DMS153 treated with DMSO at 0.1 percent for 48 hours (cell line): ENCODE measurements at regions not wholly inside any gene's neighbourhood (a gene's known extent, or its start where the extent isn't known, plus 50 kb on each side); places are given as distances from the start of the nearest gene placed in this dataset.

Experiments used
- DNase-seq: peaks from one replicate; lab custom pipeline; 2025; ENCODE audit not compliant: unreplicated experiment; lab: John Stamatoyannopoulos, UW

- no peak for DNase-seq
Measured at GRCh38 chr4:115850799-115851509, 737.5 kb upstream of the NDST4 start.

- DNase-seq, result no peak
Measured at GRCh38 chr4:115844180-115844579, 730.8 kb upstream of the NDST4 start.

GRCh38 chr4:115841871-115842270, 728.5 kb upstream of the NDST4 start:
- no peak for DNase-seq

GRCh38 chr4:115834441-115834840, 721.0 kb upstream of the NDST4 start:
- DNase-seq, result no peak

GRCh38 chr4:115824630-115825029, 711.2 kb upstream of the NDST4 start:
- DNase-seq, result no peak

- DNase-seq, result no peak
Measured at GRCh38 chr4:115803825-115804224, 690.4 kb upstream of the NDST4 start.

- DNase-seq, result no peak
Measured at GRCh38 chr4:115790812-115791211, 677.4 kb upstream of the NDST4 start.

GRCh38 chr4:115781528-115782146, 668.2 kb upstream of the NDST4 start:
- DNase-seq, result no peak

GRCh38 chr4:115780835-115781234, 667.4 kb upstream of the NDST4 start:
- DNase-seq, result no peak

GRCh38 chr4:115780268-115780667, 666.8 kb upstream of the NDST4 start:
- DNase-seq, result no peak

GRCh38 chr4:115770046-115770543, 656.7 kb upstream of the NDST4 start:
- no peak for DNase-seq

- DNase-seq, result no peak
Measured at GRCh38 chr4:115769396-115769795, 656.0 kb upstream of the NDST4 start.

- no peak for DNase-seq
Measured at GRCh38 chr4:115763051-115763450, 649.6 kb upstream of the NDST4 start.

GRCh38 chr4:115759231-115759630, 645.8 kb upstream of the NDST4 start:
- DNase-seq, result no peak

GRCh38 chr4:115749404-115749803, 636.0 kb upstream of the NDST4 start:
- DNase-seq, result no peak

GRCh38 chr4:115740806-115741205, 627.4 kb upstream of the NDST4 start:
- DNase-seq, result no peak

GRCh38 chr4:115729739-115730266, 616.4 kb upstream of the NDST4 start:
- no peak for DNase-seq

GRCh38 chr4:115723621-115724020, 610.2 kb upstream of the NDST4 start:
- no peak for DNase-seq

- DNase-seq, result no peak
Measured at GRCh38 chr4:115720611-115721010, 607.2 kb upstream of the NDST4 start.

GRCh38 chr4:115711575-115711974, 598.2 kb upstream of the NDST4 start:
- no peak for DNase-seq

GRCh38 chr4:115688961-115689360, 575.5 kb upstream of the NDST4 start:
- no peak for DNase-seq

GRCh38 chr4:115687052-115687755, 573.8 kb upstream of the NDST4 start:
- no peak for DNase-seq
